Retina (tissue), 1 donor: ENCODE measurements at regions not wholly inside any gene's neighbourhood (a gene's known extent, or its start where the extent isn't known, plus 50 kb on each side); places are given as distances from the start of the nearest gene placed in this dataset.
"Not testable (repeated sequence)": the region's sequence is repeated elsewhere in the genome, so short reads cannot be mapped to it uniquely, and the experiment has no call there.

Source experiments
- DNase-seq: peaks from one replicate; pipeline ENCODE4 v3.0.0-alpha.2; 2016

GRCh38 chr12:131251336-131252101 is 297.8 kb downstream of the ADGRD1 start:
- DNase-seq, result no peak

DNA sequence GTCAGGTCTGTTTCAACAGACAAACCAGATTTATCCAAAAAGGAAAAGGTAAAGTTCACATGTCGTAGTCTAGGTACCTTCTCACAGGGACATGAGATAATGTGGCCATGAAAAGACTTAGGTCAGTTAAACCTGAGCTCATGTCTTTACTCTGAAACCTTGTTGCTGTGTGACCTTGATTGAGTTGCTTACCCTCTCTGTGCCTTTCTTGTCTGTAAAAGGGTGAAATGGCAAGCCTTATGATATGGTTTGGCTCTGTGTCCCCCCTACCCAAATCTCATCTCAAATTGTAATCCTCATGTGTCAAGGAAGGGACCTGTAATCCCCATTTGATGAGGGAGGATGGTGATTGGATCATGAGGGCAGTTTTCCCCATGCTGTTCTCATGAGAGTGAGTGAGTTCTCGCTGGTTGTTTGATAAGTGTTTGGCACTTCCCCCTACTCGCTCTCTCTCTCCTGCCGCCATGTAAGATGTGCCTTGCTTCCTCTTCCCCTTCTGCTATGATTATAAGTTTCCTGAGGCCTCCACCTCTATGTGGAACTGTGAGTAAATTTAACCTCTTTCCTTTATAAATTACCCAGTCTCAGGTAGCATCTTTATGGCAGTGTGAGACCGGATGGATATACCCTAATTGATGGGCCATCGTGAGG is 299.8 kb downstream of the ADGRD1 start:
- no peak for DNase-seq

DNA sequence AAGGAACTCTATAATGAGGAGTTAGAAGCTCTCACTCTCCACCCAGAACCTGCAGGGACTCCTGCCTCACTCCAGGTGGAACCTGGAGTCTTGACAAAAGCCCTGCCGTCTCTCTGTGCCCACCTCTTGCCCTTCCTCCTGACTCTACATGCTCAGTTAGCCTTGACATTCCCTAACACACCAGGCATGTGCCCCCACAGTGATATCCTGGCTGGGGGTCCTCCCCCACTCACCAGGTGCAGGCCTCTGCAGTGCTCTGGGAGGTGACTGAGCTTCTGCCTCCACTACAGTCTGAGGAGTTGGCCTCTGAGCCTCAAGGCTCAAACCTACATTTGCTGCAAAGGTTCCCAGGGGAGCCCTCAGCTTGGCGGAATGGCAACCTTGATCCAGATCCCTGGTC is 300.7 kb downstream of the ADGRD1 start:
- no peak for DNase-seq

- no peak for DNase-seq
Measured at GRCh38 chr12:131258398-131258797, 304.7 kb downstream of the ADGRD1 start.

GRCh38 chr12:131260251-131260905 is 306.7 kb downstream of the ADGRD1 start:
- DNase-seq, result no peak

DNA sequence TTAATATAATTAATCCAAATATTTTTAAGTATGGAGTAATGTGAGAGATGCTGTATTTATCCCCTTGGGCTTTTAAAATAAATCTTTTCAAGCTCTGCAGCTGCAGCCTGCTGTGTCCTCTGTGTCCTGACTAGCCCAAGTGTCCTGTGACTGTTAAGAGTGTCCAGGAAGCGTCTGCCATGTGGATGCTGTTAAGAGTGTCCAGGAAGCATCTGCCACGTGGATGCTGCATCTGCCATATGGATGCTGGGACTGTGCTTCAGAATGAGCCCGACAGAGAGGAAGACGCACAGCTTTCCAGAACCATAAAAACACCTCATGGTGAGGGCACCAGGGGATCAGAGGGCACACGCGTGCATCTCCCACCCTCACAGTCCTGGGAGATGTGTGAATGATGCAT is 307.2 kb downstream of the ADGRD1 start:
- DNase-seq, result no peak

- no peak for DNase-seq
Measured at GRCh38 chr12:131261906-131262305, 308.2 kb downstream of the ADGRD1 start.

GRCh38 chr12:131263626-131264025 is 309.9 kb downstream of the ADGRD1 start:
- DNase-seq, result no peak

DNA sequence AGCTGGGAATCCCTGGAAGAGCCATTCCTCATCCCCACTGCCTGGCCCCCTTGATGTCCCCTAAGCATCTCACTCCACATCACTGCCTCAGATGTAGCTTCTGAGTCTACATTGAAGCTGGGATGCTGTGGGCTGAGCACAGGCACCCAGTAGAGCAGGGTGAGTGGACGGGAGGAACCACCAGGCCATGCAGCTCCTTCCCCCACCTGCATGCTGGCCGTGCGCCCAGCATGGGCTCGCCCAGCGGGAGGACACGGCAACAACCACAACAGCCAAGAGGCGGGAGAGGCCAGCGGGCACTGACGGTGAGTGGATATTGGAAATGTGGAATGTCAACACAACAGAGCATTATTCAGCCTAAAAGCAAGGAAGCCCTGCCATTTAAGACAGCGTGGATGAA is 310.9 kb downstream of the ADGRD1 start:
- no peak for DNase-seq

DNA sequence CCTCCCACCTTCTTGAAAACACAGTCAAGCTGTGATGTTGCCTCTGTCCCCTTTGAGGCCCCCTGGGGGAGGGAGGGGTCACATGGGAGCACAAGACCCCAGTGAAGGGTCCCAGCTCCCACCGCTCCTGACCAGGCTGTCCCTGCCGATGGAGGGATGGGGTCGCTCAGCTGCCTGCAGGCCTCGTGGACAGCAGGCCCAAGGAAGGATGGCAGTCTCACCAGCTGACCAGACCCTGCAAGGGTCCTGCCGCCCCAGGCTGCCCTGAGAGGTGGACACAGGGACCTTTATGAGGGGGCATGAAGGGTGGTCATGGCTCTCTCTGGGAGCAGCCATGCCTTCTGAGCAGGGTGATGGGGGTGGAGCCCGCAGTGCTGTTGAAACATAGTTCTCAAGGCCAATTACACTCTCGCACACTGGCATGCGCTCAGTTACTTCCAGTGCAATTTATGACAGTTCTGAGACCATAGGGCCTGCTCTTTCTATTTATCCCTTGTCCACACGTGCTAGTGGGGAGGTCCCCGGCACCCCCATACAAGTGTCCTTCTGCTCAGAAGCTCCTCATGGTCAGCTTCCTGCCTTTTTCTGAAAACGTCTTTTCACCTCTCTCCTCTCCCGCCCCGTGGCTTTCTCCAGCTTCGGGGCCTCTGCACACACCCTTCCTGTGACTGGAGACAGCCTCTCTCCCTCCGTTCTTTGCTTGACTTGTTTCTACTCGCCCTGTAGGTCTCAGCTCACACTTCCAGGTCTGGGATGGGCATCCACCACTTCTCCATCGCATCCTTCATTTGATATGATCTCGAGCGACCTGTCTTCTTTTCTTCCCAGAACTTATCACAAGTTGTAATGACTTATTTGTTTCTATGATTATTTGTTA is 313.1 kb downstream of the ADGRD1 start:
- DNase-seq, result no peak

GRCh38 chr12:131267576-131267975 is 313.9 kb downstream of the ADGRD1 start:
- no peak for DNase-seq

- not testable (repeated sequence) for DNase-seq
Measured at GRCh38 chr12:131268123-131268522, 314.4 kb downstream of the ADGRD1 start.

GRCh38 chr12:131268571-131268970 is 314.9 kb downstream of the ADGRD1 start:
- not testable (repeated sequence) for DNase-seq

DNA sequence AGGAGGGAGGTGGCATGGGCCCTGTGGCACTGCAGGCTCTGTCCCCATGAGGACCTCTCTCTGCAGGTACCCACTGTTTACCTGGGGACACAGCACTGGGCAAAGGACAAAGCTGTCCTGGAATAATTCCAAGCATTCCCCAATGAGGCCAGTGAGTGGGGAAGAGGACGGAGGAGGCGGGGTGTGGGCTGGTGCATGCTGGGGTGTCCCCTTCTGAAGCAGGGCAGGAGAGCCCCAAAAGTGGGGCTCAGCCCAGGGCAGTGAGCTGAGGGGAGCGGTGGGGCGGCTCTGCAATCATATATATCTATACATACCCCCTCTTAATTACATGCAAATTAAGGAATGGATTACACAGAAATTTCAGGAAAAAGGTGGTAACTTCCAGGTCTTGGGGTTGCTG is 315.8 kb downstream of the ADGRD1 start:
- no peak for DNase-seq

DNA sequence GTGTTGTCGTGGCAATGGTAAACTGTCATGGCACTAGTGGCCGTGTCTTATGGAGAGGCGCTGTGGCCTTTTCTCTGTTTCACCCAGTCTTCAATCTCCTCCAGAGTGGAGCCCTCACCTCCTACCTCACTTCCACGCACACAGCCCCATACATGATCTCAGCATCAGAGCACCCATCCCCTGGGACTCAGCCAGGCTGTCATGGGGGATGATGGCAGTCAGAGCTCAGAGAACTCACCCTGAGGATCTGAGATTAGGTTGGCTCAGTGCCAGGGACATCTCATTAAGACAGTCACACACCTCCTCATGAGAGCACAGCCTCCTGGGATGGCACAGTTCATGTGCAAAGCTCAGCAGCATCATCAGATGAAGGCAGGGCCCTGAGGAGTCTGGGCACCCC is 316.3 kb downstream of the ADGRD1 start:
- DNase-seq, result not testable (repeated sequence)

DNA sequence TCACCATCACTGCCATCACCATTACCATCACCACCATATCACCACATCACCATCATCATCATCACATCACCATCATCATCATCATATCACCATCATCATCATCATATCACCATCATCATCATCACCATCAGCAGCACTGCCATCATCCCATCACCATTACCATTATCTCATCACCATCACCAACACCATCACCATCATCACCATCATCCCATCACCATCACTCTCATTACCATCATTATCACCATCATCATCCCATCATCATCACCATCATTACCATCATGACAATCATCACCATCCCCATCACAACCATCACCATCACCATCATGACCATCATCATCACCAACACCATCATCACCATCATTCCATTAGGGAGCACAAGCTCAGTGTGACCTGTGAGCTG is 318.0 kb downstream of the ADGRD1 start:
- DNase-seq, result no peak

GRCh38 chr12:131272283-131272814 is 318.6 kb downstream of the ADGRD1 start:
- not testable (repeated sequence) for DNase-seq

GRCh38 chr12:131273291-131273845 is 319.7 kb downstream of the ADGRD1 start:
- no peak for DNase-seq

DNA sequence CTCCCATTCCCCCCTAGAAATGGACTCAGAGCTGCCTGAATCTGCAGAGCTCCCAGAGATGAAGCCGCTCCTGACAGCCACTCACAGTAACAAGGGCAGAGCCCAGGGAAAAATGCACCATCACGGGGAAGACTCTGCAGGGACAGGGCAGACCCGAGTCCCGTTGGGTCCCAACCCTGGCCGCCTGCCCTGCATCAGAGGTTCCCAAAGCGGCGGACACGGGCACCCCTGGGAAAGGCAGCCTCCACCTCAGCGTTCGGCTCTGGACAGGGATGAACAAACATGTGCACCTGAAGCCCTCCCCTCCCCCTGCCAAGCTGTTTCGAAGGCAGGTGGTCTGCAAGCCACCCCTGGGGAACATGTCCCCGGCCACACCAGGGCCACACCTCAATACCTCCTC is 320.4 kb downstream of the ADGRD1 start:
- no peak for DNase-seq

DNA sequence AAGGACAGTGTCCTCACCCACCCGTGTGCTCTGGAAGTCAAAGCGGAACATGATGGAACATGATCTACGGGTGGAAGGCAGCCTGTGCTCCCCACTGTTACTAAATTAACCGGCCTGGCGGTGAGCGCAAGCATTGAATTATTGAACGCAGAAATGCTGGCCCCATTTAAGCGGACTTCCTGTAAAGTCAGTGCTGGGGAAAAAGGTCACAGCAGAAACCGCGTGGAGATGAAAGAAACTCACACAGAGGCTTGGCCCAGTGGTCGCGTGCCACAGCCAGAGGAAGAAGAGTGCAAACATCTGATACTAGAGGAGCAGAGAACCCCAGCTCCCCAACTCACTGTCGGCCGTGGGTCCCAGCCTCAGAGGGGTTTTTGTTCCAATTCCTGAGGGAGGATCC is 321.2 kb downstream of the ADGRD1 start:
- no peak for DNase-seq

GRCh38 chr12:131275824-131276223 is 322.1 kb downstream of the ADGRD1 start:
- DNase-seq, result no peak

GRCh38 chr12:131276501-131277185 is 322.9 kb downstream of the ADGRD1 start:
- no peak for DNase-seq
